ENCODE measurements at regions not wholly inside any gene's neighbourhood (a gene's known extent, or its start where the extent isn't known, plus 50 kb on each side); places are given as distances from the start of the nearest gene placed in this dataset.

GRCh38 chr2:76448956-76449355, 738.2 kb upstream of the GCFC2 start:
- DNase-seq (ENCODE audit: low spot score), result no peak
- Histone ChIP-seq H2AK5ac (ENCODE audit: low read depth, low read length) (no peak overlapping the region), H3K27me3 (ENCODE audit: control insufficient read depth in 3 of 3, insufficient read depth in 3 of 3, low read depth in 1 of 3, low read length in 3 of 3) (no peaks in the 10 kb centered on the region), H2BK15ac (ENCODE audit: low read length) (no peak overlapping the region), H4K91ac (ENCODE audit: low read depth, low read length, poor library complexity) (no peak overlapping the region), H2BK12ac (ENCODE audit: low read length) (no peak overlapping the region), H3K18ac (ENCODE audit: low read length) (no peak overlapping the region), H3K4me3 (ENCODE audit: low read length in 2 of 2) (no peak overlapping the region), H3K4ac (ENCODE audit: low read length) (no peak overlapping the region), H2BK120ac (ENCODE audit: low read depth, low read length) (no peak overlapping the region), H2AFZ (ENCODE audit: low read length) (no peak overlapping the region), H3K9me3 (replicated peaks in 1 of 2; ENCODE audit: control insufficient read depth in 2 of 2, insufficient read depth in 1 of 2, low read depth in 1 of 2, low read length in 2 of 2) (peaks cover 1 to 4% of the 10 kb centered on the region in 2 donors), H3K79me1 (ENCODE audit: low read depth, low read length) (no peaks in the 10 kb centered on the region), H4K8ac (ENCODE audit: low read depth, low read length) (no peak overlapping the region), H3K23ac (ENCODE audit: low read depth, low read length, poor library complexity) (no peak overlapping the region), H3K9ac (ENCODE audit: low read depth, low read length, poor library complexity) (no peak overlapping the region), H3K4me1 (ENCODE audit: control insufficient read depth in 2 of 2, insufficient read depth in 1 of 2, low read depth in 1 of 2, low read length in 2 of 2) (no peaks in the 10 kb centered on the region), H2BK5ac (ENCODE audit: low read length) (no peak overlapping the region), H3K36me3 (replicated peaks in 1 of 2; ENCODE audit: control insufficient read depth in 2 of 2, insufficient read depth in 2 of 2, low read length in 2 of 2) (no peaks in the 10 kb centered on the region), H3K27ac (replicated peaks; ENCODE audit: low read length) (no peak overlapping the region), H3K14ac (ENCODE audit: low read length) (no peak overlapping the region), H3K4me2 (ENCODE audit: insufficient read depth, low read length, poor library complexity, severe bottlenecking) (no peak overlapping the region)
- WGBS, 2 donors (ENCODE audit: extremely low coverage in 2 of 2, insufficient read length in 2 of 2, insufficient replicate concordance in 1 of 2), result no CpG with 5 or more reads among the region's 1 CpG

- H3K4me3 ChIP-seq (ENCODE audit: low read length in 2 of 2), result no peak overlapping the region
- H3K9me3 ChIP-seq (replicated peaks in 1 of 2; ENCODE audit: control insufficient read depth in 2 of 2, insufficient read depth in 1 of 2, low read depth in 1 of 2, low read length in 2 of 2), result peaks cover 1 to 4% of the 10 kb centered on the region in 2 donors
- no peak overlapping the region for H2BK5ac ChIP-seq (ENCODE audit: low read length)
- H2BK12ac ChIP-seq (ENCODE audit: low read length), result no peak overlapping the region
- no peaks in the 10 kb centered on the region for H3K36me3 ChIP-seq (replicated peaks in 1 of 2; ENCODE audit: control insufficient read depth in 2 of 2, insufficient read depth in 2 of 2, low read length in 2 of 2)
- no peak overlapping the region for H2BK15ac ChIP-seq (ENCODE audit: low read length)
- DNase-seq (ENCODE audit: low spot score), result no peak
- H3K14ac ChIP-seq (ENCODE audit: low read length), result no peak overlapping the region
- no peak overlapping the region for H3K18ac ChIP-seq (ENCODE audit: low read length)
- H3K27ac ChIP-seq (replicated peaks; ENCODE audit: low read length), result no peak overlapping the region
- no peak overlapping the region for H2AK5ac ChIP-seq (ENCODE audit: low read depth, low read length)
- H3K27me3 ChIP-seq (ENCODE audit: control insufficient read depth in 3 of 3, insufficient read depth in 3 of 3, low read depth in 1 of 3, low read length in 3 of 3), result no peaks in the 10 kb centered on the region
- H4K91ac ChIP-seq (ENCODE audit: low read depth, low read length, poor library complexity), result no peak overlapping the region
- H3K79me1 ChIP-seq (ENCODE audit: low read depth, low read length), result no peaks in the 10 kb centered on the region
- no peak overlapping the region for H3K23ac ChIP-seq (ENCODE audit: low read depth, low read length, poor library complexity)
- H3K4me1 ChIP-seq (ENCODE audit: control insufficient read depth in 2 of 2, insufficient read depth in 1 of 2, low read depth in 1 of 2, low read length in 2 of 2), result no peaks in the 10 kb centered on the region
- no peak overlapping the region for H3K9ac ChIP-seq (ENCODE audit: low read depth, low read length, poor library complexity)
- no peak overlapping the region for H3K4ac ChIP-seq (ENCODE audit: low read length)
- H3K4me2 ChIP-seq (ENCODE audit: insufficient read depth, low read length, poor library complexity, severe bottlenecking), result no peak overlapping the region
- no peak overlapping the region for H2BK120ac ChIP-seq (ENCODE audit: low read depth, low read length)
- WGBS, 2 donors (ENCODE audit: extremely low coverage in 2 of 2, insufficient read length in 2 of 2, insufficient replicate concordance in 1 of 2), result no CpG with 5 or more reads among the region's 3 CpGs
- H2AFZ ChIP-seq (ENCODE audit: low read length), result no peak overlapping the region
- H4K8ac ChIP-seq (ENCODE audit: low read depth, low read length), result no peak overlapping the region
Measured at GRCh38 chr2:76447294-76447693, 736.6 kb upstream of the GCFC2 start.

GRCh38 chr2:76446872-76447271, 736.2 kb upstream of the GCFC2 start:
- Histone ChIP-seq H2BK120ac (ENCODE audit: low read depth, low read length) (no peak overlapping the region), H2AK5ac (ENCODE audit: low read depth, low read length) (no peak overlapping the region), H3K4me1 (ENCODE audit: control insufficient read depth in 2 of 2, insufficient read depth in 1 of 2, low read depth in 1 of 2, low read length in 2 of 2) (no peaks in the 10 kb centered on the region), H3K4me3 (ENCODE audit: low read length in 2 of 2) (no peak overlapping the region), H3K23ac (ENCODE audit: low read depth, low read length, poor library complexity) (no peak overlapping the region), H3K36me3 (replicated peaks in 1 of 2; ENCODE audit: control insufficient read depth in 2 of 2, insufficient read depth in 2 of 2, low read length in 2 of 2) (no peaks in the 10 kb centered on the region), H2BK15ac (ENCODE audit: low read length) (no peak overlapping the region), H2BK12ac (ENCODE audit: low read length) (no peak overlapping the region), H3K27me3 (ENCODE audit: control insufficient read depth in 3 of 3, insufficient read depth in 3 of 3, low read depth in 1 of 3, low read length in 3 of 3) (no peaks in the 10 kb centered on the region), H2AFZ (ENCODE audit: low read length) (no peak overlapping the region), H4K91ac (ENCODE audit: low read depth, low read length, poor library complexity) (no peak overlapping the region), H3K4ac (ENCODE audit: low read length) (no peak overlapping the region), H3K4me2 (ENCODE audit: insufficient read depth, low read length, poor library complexity, severe bottlenecking) (no peak overlapping the region), H3K18ac (ENCODE audit: low read length) (no peak overlapping the region), H2BK5ac (ENCODE audit: low read length) (no peak overlapping the region), H4K8ac (ENCODE audit: low read depth, low read length) (no peak overlapping the region), H3K27ac (replicated peaks; ENCODE audit: low read length) (no peak overlapping the region), H3K14ac (ENCODE audit: low read length) (no peak overlapping the region), H3K9me3 (replicated peaks in 1 of 2; ENCODE audit: control insufficient read depth in 2 of 2, insufficient read depth in 1 of 2, low read depth in 1 of 2, low read length in 2 of 2) (peaks cover 1 to 4% of the 10 kb centered on the region in 2 donors), H3K9ac (ENCODE audit: low read depth, low read length, poor library complexity) (no peak overlapping the region), H3K79me1 (ENCODE audit: low read depth, low read length) (no peaks in the 10 kb centered on the region)
- no peak for DNase-seq (ENCODE audit: low spot score)

GRCh38 chr2:76445880-76446279, 735.2 kb upstream of the GCFC2 start:
- H3K4me1 ChIP-seq (ENCODE audit: control insufficient read depth in 2 of 2, insufficient read depth in 1 of 2, low read depth in 1 of 2, low read length in 2 of 2), result no peaks in the 10 kb centered on the region
- no peaks in the 10 kb centered on the region for H3K79me1 ChIP-seq (ENCODE audit: low read depth, low read length)
- no peak overlapping the region for H3K14ac ChIP-seq (ENCODE audit: low read length)
- no peak overlapping the region for H3K23ac ChIP-seq (ENCODE audit: low read depth, low read length, poor library complexity)
- no peaks in the 10 kb centered on the region for H3K36me3 ChIP-seq (replicated peaks in 1 of 2; ENCODE audit: control insufficient read depth in 2 of 2, insufficient read depth in 2 of 2, low read length in 2 of 2)
- no peak overlapping the region for H3K4me2 ChIP-seq (ENCODE audit: insufficient read depth, low read length, poor library complexity, severe bottlenecking)
- no peaks in the 10 kb centered on the region for H3K27me3 ChIP-seq (ENCODE audit: control insufficient read depth in 3 of 3, insufficient read depth in 3 of 3, low read depth in 1 of 3, low read length in 3 of 3)
- peaks cover 1 to 4% of the 10 kb centered on the region in 2 donors for H3K9me3 ChIP-seq (replicated peaks in 1 of 2; ENCODE audit: control insufficient read depth in 2 of 2, insufficient read depth in 1 of 2, low read depth in 1 of 2, low read length in 2 of 2)
- H3K9ac ChIP-seq (ENCODE audit: low read depth, low read length, poor library complexity), result no peak overlapping the region
- H2BK120ac ChIP-seq (ENCODE audit: low read depth, low read length), result no peak overlapping the region
- H3K27ac ChIP-seq (replicated peaks; ENCODE audit: low read length), result no peak overlapping the region
- no peak overlapping the region for H2AFZ ChIP-seq (ENCODE audit: low read length)
- no peak overlapping the region for H3K4ac ChIP-seq (ENCODE audit: low read length)
- H3K18ac ChIP-seq (ENCODE audit: low read length), result no peak overlapping the region
- H2AK5ac ChIP-seq (ENCODE audit: low read depth, low read length), result no peak overlapping the region
- no peak overlapping the region for H2BK5ac ChIP-seq (ENCODE audit: low read length)
- H3K4me3 ChIP-seq (ENCODE audit: low read length in 2 of 2), result no peak overlapping the region
- no peak overlapping the region for H2BK15ac ChIP-seq (ENCODE audit: low read length)
- H4K8ac ChIP-seq (ENCODE audit: low read depth, low read length), result no peak overlapping the region
- no peak for DNase-seq (ENCODE audit: low spot score)
- no peak overlapping the region for H2BK12ac ChIP-seq (ENCODE audit: low read length)
- H4K91ac ChIP-seq (ENCODE audit: low read depth, low read length, poor library complexity), result no peak overlapping the region
- no CpG with 5 or more reads among the region's 3 CpGs for WGBS, 2 donors (ENCODE audit: extremely low coverage in 2 of 2, insufficient read length in 2 of 2, insufficient replicate concordance in 1 of 2)

Data from neuronal stem cell (in vitro differentiated cells).